ENCODE measurements at regions not wholly inside any gene's neighbourhood (a gene's known extent, or its start where the extent isn't known, plus 50 kb on each side); places are given as distances from the start of the nearest gene placed in this dataset.

GRCh38 chr11:115556984-115557383 lies 52.8 kb upstream of the CADM1 start:
- DNase-seq = no peak

GRCh38 chr11:115555336-115556090 lies 51.3 kb upstream of the CADM1 start:
- no peak for DNase-seq

Measured in EL (cell line).